ENCODE measurements at regions not wholly inside any gene's neighbourhood (a gene's known extent, or its start where the extent isn't known, plus 50 kb on each side); places are given as distances from the start of the nearest gene placed in this dataset.
"Not testable (repeated sequence)": the region's sequence is repeated elsewhere in the genome, so short reads cannot be mapped to it uniquely, and the experiment has no call there.

DNA sequence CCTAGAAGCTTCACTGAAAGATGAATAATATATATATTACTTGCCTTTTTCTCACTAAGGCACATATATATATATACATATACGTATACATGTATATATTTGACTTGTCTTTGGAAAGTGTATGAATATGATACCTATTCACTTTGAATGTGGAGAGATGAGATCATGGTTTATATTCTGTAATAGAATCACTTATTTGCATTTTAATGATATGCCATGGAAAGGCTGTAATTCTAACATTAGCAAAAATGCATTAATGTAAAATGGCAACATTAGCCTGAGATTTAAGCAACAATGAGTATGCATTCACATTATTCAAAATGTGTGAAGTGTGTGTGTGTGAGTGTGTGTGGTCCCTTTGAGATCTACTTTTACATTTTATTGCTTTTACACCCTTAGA lies 54.5 kb upstream of the PRKD1 start:
- no peak for TF ChIP-seq CTCF (conservative IDR thresholded peaks at IDR 0.05; ENCODE audit: low read depth, low read length)
- H3K9ac ChIP-seq, result no peak overlapping the region
- no peaks in the 10 kb centered on the region for H4K20me1 ChIP-seq (ENCODE audit: insufficient read depth)
- no peaks in the 10 kb centered on the region for H3K79me2 ChIP-seq (ENCODE audit: insufficient read depth, low read depth)
- H3K4me2 ChIP-seq, result no peak overlapping the region
- H3K36me3 ChIP-seq (ENCODE audit: insufficient read depth), result no peaks in the 10 kb centered on the region
- no peak overlapping the region for H3K4me3 ChIP-seq (IDR thresholded peaks at IDR 0.05; ENCODE audit: insufficient read depth, low read depth, low read length)
- no peaks in the 10 kb centered on the region for H3K4me1 ChIP-seq (ENCODE audit: low read depth, poor library complexity, severe bottlenecking)
- no peak overlapping the region for H3K27ac ChIP-seq
- no peak overlapping the region for H2AFZ ChIP-seq (ENCODE audit: low read depth)
- H3K27me3 ChIP-seq (ENCODE audit: insufficient read depth, low read depth), result no peaks in the 10 kb centered on the region

DNA sequence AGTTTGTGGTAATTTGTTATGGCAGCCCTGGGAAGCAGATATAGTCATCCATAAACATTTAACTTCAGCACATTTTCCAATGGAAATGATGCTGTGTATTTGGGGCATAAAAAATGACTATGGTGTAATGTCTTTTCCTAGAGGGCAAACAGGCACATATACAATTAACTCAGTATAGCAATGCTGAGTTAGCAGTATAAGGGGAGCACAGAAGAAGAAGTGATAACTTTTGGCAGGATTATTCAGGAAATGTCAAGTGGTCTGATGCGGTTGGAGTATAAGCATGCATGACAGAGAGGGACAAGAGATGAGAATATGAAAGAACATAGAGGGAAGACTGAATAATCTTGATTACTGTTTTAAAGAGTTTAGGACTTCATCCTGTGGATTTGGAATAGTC lies 55.3 kb upstream of the PRKD1 start:
- Histone ChIP-seq H3K27me3 (ENCODE audit: insufficient read depth, low read depth) (no peaks in the 10 kb centered on the region), H3K79me2 (ENCODE audit: insufficient read depth, low read depth) (no peaks in the 10 kb centered on the region), H3K4me3 (IDR thresholded peaks at IDR 0.05; ENCODE audit: insufficient read depth, low read depth, low read length) (no peak overlapping the region), H2AFZ (ENCODE audit: low read depth) (no peak overlapping the region), H3K36me3 (ENCODE audit: insufficient read depth) (no peaks in the 10 kb centered on the region), H3K9ac (no peak overlapping the region), H4K20me1 (ENCODE audit: insufficient read depth) (no peaks in the 10 kb centered on the region), H3K27ac (no peak overlapping the region), H3K4me1 (ENCODE audit: low read depth, poor library complexity, severe bottlenecking) (no peaks in the 10 kb centered on the region), H3K4me2 (no peak overlapping the region)
- TF ChIP-seq CTCF (conservative IDR thresholded peaks at IDR 0.05; ENCODE audit: low read depth, low read length), result no peak

DNA sequence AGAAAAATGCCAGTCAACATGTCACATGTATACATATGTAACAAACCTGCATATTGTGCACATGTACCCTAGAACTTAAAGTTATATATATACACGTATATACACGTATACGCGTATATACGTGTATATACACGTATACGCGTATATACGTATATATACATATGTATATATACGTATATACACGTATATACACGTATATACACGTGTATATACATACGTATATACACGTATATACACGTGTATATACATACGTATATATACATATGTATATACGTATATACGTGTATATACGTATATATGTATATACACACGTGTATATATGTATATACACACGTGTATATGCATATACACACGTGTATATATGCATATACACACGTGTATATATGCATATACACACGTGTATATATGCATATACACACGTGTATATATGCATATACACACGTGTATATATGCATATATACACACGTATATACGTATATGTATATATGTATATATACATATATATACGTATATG lies 62.8 kb upstream of the PRKD1 start:
- not testable (repeated sequence) for H3K4me1 ChIP-seq (ENCODE audit: low read depth, poor library complexity, severe bottlenecking); H3K79me2 ChIP-seq (ENCODE audit: insufficient read depth, low read depth); H3K4me2 ChIP-seq; H4K20me1 ChIP-seq (ENCODE audit: insufficient read depth); H3K9ac ChIP-seq; H3K4me3 ChIP-seq (IDR thresholded peaks at IDR 0.05; ENCODE audit: insufficient read depth, low read depth, low read length); H3K27ac ChIP-seq; H3K27me3 ChIP-seq (ENCODE audit: insufficient read depth, low read depth); H3K36me3 ChIP-seq (ENCODE audit: insufficient read depth); H2AFZ ChIP-seq (ENCODE audit: low read depth)

DNA sequence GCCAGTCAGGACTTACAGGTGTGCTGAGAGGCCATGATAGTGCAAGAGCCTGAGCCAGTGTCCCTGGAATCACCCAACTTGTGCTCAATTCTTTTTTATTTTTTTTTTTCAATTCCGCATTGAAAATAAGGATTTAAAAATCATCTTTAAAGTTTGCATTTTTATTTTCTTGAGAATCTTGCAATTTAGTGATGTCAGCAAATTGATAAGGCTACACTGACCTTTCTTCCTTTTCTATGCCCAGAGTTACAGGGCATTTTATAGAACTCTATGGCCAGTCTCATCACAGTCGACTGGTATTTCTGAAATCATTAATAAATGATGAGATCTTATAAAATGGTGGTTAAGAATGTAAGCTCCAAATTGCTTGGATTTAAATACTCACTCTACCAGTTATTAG lies 63.3 kb upstream of the PRKD1 start:
- H2AFZ ChIP-seq (ENCODE audit: low read depth), result no peak overlapping the region
- no peak overlapping the region for H3K9ac ChIP-seq
- no peak overlapping the region for H3K27ac ChIP-seq
- no peaks in the 10 kb centered on the region for H3K36me3 ChIP-seq (ENCODE audit: insufficient read depth)
- no peak for TF ChIP-seq CTCF (conservative IDR thresholded peaks at IDR 0.05; ENCODE audit: low read depth, low read length)
- no peaks in the 10 kb centered on the region for H4K20me1 ChIP-seq (ENCODE audit: insufficient read depth)
- no peaks in the 10 kb centered on the region for H3K27me3 ChIP-seq (ENCODE audit: insufficient read depth, low read depth)
- H3K4me3 ChIP-seq (IDR thresholded peaks at IDR 0.05; ENCODE audit: insufficient read depth, low read depth, low read length), result no peak overlapping the region
- no peaks in the 10 kb centered on the region for H3K4me1 ChIP-seq (ENCODE audit: low read depth, poor library complexity, severe bottlenecking)
- no peak overlapping the region for H3K4me2 ChIP-seq
- H3K79me2 ChIP-seq (ENCODE audit: insufficient read depth, low read depth), result no peaks in the 10 kb centered on the region

- no peaks in the 10 kb centered on the region for H3K36me3 ChIP-seq (ENCODE audit: insufficient read depth)
- no peak for TF ChIP-seq CTCF (conservative IDR thresholded peaks at IDR 0.05; ENCODE audit: low read depth, low read length)
- H3K4me1 ChIP-seq (ENCODE audit: low read depth, poor library complexity, severe bottlenecking), result no peaks in the 10 kb centered on the region
- H3K4me3 ChIP-seq (IDR thresholded peaks at IDR 0.05; ENCODE audit: insufficient read depth, low read depth, low read length), result no peak overlapping the region
- H3K27ac ChIP-seq, result no peak overlapping the region
- no peak overlapping the region for H3K4me2 ChIP-seq
- H3K9ac ChIP-seq, result no peak overlapping the region
- no peaks in the 10 kb centered on the region for H4K20me1 ChIP-seq (ENCODE audit: insufficient read depth)
- H3K27me3 ChIP-seq (ENCODE audit: insufficient read depth, low read depth), result no peaks in the 10 kb centered on the region
- no peak overlapping the region for H2AFZ ChIP-seq (ENCODE audit: low read depth)
- no peaks in the 10 kb centered on the region for H3K79me2 ChIP-seq (ENCODE audit: insufficient read depth, low read depth)
Measured at GRCh38 chr14:29993143-29993542, 65.5 kb upstream of the PRKD1 start.

Measured in KMS-11 (cell line).